HG03097 (cell line): ENCODE measurements at regions not wholly inside any gene's neighbourhood (a gene's known extent, or its start where the extent isn't known, plus 50 kb on each side); places are given as distances from the start of the nearest gene placed in this dataset.

Experiments used
- ATAC-seq: cut with Tn5 transposase; IDR thresholded peaks from one replicate; pipeline ENCODE4 v1.9.1; 2021; ENCODE audit not compliant: unreplicated experiment, low FRiP score

DNA sequence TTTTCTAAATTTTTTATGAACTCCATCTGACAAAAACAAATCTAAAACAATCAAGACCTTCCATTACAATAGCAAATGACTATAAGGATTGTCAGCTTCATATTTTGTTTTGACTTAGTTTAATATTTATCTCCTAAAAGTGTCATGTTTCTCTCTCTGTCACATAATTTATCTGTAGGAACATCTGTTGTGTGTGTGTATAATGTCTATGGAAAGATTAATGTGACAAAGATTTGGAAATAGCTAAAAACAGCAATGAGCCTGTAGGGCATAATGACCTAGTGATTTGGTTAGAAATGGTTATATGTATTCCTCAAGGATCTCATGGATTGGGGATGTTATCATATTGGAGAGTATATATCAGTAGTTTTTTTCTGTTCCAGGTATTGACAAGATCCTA lies 69.6 kb upstream of the MDFIC start:
- no peak for ATAC-seq

DNA sequence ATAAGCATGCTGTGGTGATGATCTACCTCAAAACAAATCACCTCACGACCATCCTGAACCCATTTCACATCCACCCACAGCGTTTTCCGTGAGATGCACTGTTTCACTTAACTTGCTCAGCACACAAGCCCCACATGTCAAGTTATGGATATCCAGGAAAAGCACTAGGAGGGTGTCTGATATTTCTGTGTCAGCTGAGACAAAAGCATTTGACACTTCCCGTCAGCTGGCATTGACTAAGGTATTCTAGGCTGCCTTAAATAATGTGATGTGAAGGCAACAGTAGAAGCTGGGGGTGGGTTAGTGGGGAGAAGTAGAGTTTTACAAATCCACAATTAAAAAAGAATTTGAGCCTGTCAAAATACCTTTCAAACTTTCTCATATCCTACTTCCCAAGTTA lies 68.7 kb upstream of the MDFIC start:
- no peak for ATAC-seq

DNA sequence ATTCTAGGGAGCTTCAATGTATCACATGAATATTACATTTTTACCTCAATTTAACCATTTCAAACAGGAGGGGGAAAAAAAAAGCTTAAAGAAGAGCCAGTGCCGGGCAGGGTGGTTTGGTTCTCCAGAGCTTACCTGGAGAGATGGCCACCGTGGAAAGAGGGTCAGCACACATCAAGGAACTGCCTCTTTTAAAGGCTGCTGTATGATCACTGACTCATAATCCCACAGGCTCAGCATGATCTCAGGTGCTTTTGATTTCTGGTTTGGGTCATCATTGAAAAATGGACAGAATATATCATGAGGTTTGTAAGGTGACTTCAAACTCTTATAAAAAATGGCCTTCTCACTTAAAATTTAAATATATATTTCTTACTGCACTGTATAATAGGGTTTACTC lies 67.5 kb upstream of the MDFIC start:
- ATAC-seq: no peak

DNA sequence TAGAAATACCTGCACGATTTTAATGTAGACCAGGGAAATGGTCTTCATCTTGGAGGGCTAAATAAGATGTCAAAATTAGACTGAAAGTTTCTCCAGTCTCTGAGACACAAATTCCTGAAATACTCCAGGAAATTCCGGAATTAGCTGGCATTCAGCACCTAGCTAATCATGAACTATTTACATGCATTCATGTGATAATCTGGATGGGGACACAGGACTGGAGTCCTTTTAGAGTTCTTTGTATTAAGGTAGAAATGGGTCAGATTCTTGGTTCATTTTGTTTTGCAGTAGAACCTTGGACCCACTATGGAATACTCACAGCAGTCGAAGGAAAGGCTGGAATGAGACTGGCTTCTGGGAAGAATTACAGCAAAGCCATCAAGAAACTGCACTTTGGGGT lies 65.3 kb upstream of the MDFIC start:
- no peak for ATAC-seq

DNA sequence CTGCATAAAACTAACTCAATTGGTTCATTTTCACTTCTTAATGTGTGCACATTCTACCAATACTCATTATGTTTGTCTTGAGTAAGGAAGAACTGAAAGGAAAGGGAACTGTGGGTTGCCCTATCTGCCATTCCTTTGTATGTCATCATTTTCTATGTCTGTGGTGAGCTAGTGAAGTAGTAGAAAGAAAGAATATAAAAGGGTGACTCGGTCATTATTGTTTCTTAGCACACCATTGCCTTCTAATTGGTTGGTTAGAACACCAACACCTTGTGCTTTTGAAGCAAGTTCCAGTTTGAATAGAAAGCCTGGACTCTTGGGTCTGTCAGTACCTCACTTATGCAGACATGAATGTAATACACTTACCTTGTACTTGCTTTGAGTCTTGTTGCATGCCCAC lies 64.3 kb upstream of the MDFIC start:
- no peak for ATAC-seq

DNA sequence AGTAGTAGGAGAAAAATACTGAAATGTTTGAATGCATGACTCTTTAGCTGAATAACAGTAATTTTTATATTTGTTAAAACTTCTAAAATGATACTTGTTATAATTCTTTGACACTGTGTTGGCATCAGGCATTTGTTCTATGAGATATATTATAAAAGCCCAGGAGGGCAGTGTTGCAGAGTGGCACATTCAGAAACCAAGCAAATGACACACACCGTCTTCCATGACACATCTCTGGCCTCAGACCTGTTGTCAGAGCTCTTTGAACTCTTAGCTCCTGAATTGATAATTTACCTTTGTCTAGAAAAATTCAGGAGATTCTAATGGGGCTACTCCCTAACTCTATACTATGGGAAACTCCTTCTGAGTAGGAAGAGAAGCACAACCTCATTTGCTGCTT lies 62.4 kb upstream of the MDFIC start:
- no peak for ATAC-seq

DNA sequence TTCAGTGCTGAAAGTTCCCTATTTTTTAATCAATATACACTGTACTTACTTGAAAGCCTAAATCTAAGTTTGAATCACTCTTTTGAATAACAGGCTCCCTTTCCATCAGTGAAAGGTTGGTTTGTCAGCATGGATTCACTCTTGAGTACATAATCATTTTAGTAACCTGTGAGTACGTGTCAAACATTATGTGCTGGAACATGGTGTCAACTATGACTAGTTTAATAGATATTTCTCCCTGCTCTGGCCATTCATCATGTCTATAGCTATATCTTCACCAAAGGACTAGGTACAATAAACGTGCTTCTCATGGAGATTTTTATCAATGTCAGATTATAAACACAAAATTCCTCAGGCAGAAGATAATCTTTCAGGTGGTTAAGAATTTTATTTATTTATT lies 61.7 kb upstream of the MDFIC start:
- ATAC-seq: no peak

DNA sequence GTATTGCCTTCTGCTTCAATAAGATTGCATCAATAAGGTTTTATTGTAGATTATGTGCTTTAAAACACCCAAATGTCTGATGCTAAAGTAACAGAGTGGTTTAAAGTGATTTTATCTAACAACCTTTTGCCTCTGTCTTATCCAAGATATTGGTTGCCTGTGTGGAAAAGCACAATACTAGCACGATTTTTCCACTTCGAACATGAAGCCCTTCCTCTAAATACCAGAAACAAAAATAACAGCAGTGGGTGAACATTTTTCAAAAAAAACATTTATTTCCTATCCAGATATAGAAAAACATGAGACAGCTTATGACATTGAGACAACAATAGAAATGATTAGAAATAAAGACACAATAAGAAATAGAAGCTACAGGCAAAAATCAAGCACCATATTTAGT lies 59.5 kb upstream of the MDFIC start:
- ATAC-seq: no peak

DNA sequence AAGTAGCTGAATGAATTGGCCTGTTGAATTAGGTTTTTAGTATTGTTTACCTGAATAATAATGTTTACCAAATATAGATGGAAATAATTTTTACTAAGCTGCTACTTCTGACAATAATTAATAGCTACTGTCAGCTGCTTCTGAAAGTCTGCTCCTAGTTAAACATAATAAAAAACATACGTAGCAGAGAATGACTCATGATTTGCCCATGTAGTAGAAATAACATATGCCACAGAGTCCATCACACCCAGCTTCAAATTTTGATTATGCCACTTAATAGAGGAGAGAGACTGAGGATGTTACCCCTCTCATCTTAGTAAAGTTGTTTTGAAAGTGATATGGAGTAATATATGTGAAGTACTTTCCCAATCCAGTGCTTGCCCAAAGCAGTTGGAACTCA lies 57.6 kb upstream of the MDFIC start:
- ATAC-seq: no peak

DNA sequence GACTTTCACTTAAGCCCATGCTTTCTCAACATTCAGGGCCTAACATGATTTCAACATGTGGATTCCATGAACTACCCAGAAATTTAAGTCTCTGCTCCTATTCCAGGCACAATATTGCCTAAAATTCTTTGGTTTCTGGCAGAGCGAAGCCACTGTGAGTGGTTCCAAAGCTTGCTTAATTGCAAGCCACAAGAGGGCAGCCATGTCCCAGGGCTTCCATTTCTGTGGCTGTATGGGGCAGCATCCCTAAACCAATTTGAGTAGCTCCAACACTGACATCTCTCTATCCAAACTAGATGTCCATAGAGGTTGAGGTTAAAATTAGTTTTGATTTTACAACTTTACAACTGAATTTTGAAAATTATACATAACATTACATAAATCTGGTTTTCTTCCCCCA lies 56.3 kb upstream of the MDFIC start:
- peak; percentile 86 for ATAC-seq
